ENCODE measurements at regions not wholly inside any gene's neighbourhood (a gene's known extent, or its start where the extent isn't known, plus 50 kb on each side); places are given as distances from the start of the nearest gene placed in this dataset.

DNA sequence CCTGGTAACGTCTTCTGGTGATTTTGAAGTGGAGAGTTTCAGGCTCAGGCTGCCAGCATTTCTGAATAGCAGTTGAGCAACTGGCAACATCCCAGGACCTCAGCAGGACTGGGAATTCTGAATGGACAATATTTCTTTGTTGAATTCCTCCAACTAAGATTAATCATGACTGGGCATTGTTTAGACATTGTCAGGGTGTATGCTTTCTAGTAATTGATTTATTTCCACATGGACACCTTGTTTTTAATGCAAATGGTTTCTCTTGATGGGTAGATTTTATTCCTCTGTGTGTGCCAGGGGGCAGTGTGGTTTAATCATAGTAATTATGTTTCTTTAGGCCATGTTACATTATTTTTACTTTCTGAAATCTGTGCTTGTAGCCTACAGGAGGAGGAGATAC is 1004.7 kb upstream of the LCORL start:
- no peak overlapping the region for H3K27ac ChIP-seq (ENCODE audit: low read depth in 2 of 2, low read length in 1 of 2)
- 25% methylated on average over 1 of the region's 1 CpG for WGBS (ENCODE audit: low lambda C conversion rate)
- no peaks in the 10 kb centered on the region for H3K79me2 ChIP-seq (ENCODE audit: insufficient read depth)
- H3K9me3 ChIP-seq, result no peaks in the 10 kb centered on the region
- H3F3A ChIP-seq (replicated peaks; ENCODE audit: insufficient read depth), result no peaks in the 10 kb centered on the region
- DNase-seq, result no peak
- no peaks in the 10 kb centered on the region for H4K20me1 ChIP-seq (ENCODE audit: insufficient read depth)
- H3K9me2 ChIP-seq, result no peaks in the 10 kb centered on the region
- no peak overlapping the region for H3K9ac ChIP-seq
- ChIA-PET POLR2A (no interaction called here), CTCF (no interaction called here)
- H3K27me3 ChIP-seq (ENCODE audit: insufficient read depth), result no peaks in the 10 kb centered on the region
- H3K4me3 ChIP-seq (ENCODE audit: low read depth in 2 of 2, low read length in 1 of 2), result no peak overlapping the region
- no peaks in the 10 kb centered on the region; a peak in 1 of 4 replicates for H3K4me1 ChIP-seq (ENCODE audit: control insufficient read depth in 1 of 2, insufficient read depth in 2 of 2, low read depth in 1 of 2, low read length in 1 of 2)
- TF ChIP-seq, protein P1, sequence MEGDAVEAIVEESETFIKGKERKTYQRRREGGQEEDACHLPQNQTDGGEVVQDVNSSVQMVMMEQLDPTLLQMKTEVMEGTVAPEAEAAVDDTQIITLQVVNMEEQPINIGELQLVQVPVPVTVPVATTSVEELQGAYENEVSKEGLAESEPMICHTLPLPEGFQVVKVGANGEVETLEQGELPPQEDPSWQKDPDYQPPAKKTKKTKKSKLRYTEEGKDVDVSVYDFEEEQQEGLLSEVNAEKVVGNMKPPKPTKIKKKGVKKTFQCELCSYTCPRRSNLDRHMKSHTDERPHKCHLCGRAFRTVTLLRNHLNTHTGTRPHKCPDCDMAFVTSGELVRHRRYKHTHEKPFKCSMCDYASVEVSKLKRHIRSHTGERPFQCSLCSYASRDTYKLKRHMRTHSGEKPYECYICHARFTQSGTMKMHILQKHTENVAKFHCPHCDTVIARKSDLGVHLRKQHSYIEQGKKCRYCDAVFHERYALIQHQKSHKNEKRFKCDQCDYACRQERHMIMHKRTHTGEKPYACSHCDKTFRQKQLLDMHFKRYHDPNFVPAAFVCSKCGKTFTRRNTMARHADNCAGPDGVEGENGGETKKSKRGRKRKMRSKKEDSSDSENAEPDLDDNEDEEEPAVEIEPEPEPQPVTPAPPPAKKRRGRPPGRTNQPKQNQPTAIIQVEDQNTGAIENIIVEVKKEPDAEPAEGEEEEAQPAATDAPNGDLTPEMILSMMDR (IDR thresholded peaks at IDR 0.05), result peak; percentile 33
- TF ChIP-seq CHD2 (IDR thresholded peaks at IDR 0.05; ENCODE audit: low read length, partially characterized antibody), result no peak
- no peak overlapping the region for H3K4me2 ChIP-seq
- no peak overlapping the region for H2AFZ ChIP-seq (ENCODE audit: low read depth)
- H3K36me3 ChIP-seq (replicated peaks in 1 of 2; ENCODE audit: control insufficient read depth in 1 of 2, insufficient read depth in 2 of 2, low read length in 1 of 2), result no peaks in the 10 kb centered on the region

DNA sequence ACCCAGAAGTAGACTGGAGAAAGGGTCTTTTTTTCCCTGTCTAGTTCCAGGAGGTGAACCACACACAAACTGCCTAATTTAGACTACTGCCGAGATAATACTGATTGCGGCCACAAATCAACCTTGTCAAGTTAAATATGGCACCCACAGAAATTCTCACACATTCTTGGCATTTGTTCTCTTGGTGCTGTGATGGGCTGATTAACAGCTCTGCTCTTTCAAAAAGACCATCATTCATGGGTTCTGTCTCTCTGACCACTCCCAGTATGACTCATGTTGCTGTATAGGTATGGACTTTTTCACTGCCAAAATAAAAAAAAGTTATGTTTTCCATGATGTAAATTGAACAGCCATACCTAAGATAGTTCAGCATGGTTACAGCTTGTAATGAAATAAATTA is 1003.5 kb upstream of the LCORL start:
- Histone ChIP-seq H3K4me2 (no peak overlapping the region), H4K20me1 (ENCODE audit: insufficient read depth) (no peaks in the 10 kb centered on the region), H3K9ac (no peak overlapping the region), H3K9me3 (no peaks in the 10 kb centered on the region), H3K27ac (ENCODE audit: low read depth in 2 of 2, low read length in 1 of 2) (no peak overlapping the region), H3K36me3 (replicated peaks in 1 of 2; ENCODE audit: control insufficient read depth in 1 of 2, insufficient read depth in 2 of 2, low read length in 1 of 2) (no peaks in the 10 kb centered on the region), H3K4me3 (ENCODE audit: low read depth in 2 of 2, low read length in 1 of 2) (no peak overlapping the region), H3K9me2 (no peaks in the 10 kb centered on the region), H2AFZ (ENCODE audit: low read depth) (no peak overlapping the region), H3K27me3 (ENCODE audit: insufficient read depth) (no peaks in the 10 kb centered on the region), H3K79me2 (ENCODE audit: insufficient read depth) (no peaks in the 10 kb centered on the region), H3F3A (replicated peaks; ENCODE audit: insufficient read depth) (no peaks in the 10 kb centered on the region), H3K4me1 (ENCODE audit: control insufficient read depth in 1 of 2, insufficient read depth in 2 of 2, low read depth in 1 of 2, low read length in 1 of 2) (no peaks in the 10 kb centered on the region)
- ChIA-PET CTCF (interaction anchor here (1.5 kb wide), 1 partner anchor 22 kb away, joined by 4 read pairs; no protein-coding TSS in a partner anchor), POLR2A (no interaction called here)
- DNase-seq, result no peak
- TF ChIP-seq FOXM1 (IDR thresholded peaks at IDR 0.05; ENCODE audit: low read depth) (no peak), TEAD4 (IDR thresholded peaks at IDR 0.05; ENCODE audit: borderline replicate concordance, insufficient read depth) (no peak), MEF2A (IDR thresholded peaks at IDR 0.05; ENCODE audit: borderline replicate concordance, low read depth) (no peak), SIN3A (IDR thresholded peaks at IDR 0.05; ENCODE audit: borderline replicate concordance, low read depth, low read length) (no peak)
- TF ChIP-seq, protein P1 (IDR thresholded peaks at IDR 0.05), result no peak
- WGBS (ENCODE audit: low lambda C conversion rate), result 71% methylated on average over 2 of the region's 2 CpGs

DNA sequence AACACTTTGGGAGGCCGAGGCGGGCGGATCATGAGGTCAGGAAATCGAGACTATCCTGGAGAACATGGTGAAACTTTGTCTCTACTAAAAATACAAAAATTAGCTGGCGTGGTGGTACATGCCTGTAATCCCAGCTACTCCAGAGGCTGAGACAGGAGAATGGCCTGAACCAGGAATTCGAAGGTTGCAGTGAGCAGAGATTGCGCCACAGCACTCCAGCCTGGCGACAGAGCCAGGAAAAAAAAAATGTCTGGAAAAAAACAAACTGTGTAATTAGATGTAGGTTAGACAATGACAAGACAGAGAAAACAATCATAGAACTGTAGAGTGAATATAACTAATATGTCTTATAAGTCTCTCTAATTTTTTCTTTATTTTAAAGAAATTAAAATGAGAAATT is 1002.5 kb upstream of the LCORL start:
- DNase-seq, result no peak
- Histone ChIP-seq H3K79me2 (ENCODE audit: insufficient read depth) (no peaks in the 10 kb centered on the region), H2AFZ (ENCODE audit: low read depth) (no peak overlapping the region), H3F3A (replicated peaks; ENCODE audit: insufficient read depth) (no peaks in the 10 kb centered on the region), H4K20me1 (ENCODE audit: insufficient read depth) (no peaks in the 10 kb centered on the region), H3K27me3 (ENCODE audit: insufficient read depth) (no peaks in the 10 kb centered on the region), H3K4me3 (ENCODE audit: low read depth in 2 of 2, low read length in 1 of 2) (no peak overlapping the region), H3K27ac (ENCODE audit: low read depth in 2 of 2, low read length in 1 of 2) (no peak overlapping the region), H3K4me1 (ENCODE audit: control insufficient read depth in 1 of 2, insufficient read depth in 2 of 2, low read depth in 1 of 2, low read length in 1 of 2) (no peaks in the 10 kb centered on the region), H3K36me3 (replicated peaks in 1 of 2; ENCODE audit: control insufficient read depth in 1 of 2, insufficient read depth in 2 of 2, low read length in 1 of 2) (no peaks in the 10 kb centered on the region), H3K9me3 (no peaks in the 10 kb centered on the region), H3K9me2 (no peaks in the 10 kb centered on the region), H3K9ac (no peak overlapping the region), H3K4me2 (no peak overlapping the region)
- WGBS (ENCODE audit: low lambda C conversion rate), result 44% methylated on average over 8 of the region's 8 CpGs
- ChIA-PET CTCF (no interaction called here), POLR2A (no interaction called here)
- no peak for TF ChIP-seq FOXJ3 (CRISPR knock-in tag; IDR thresholded peaks at IDR 0.05)
- no peak for TF ChIP-seq TAF1 (IDR thresholded peaks at IDR 0.05; ENCODE audit: borderline replicate concordance, low read depth, low read length)
- TF ChIP-seq GATA2 (CRISPR knock-in tag; IDR thresholded peaks at IDR 0.05), result no peak
- no peak for TF ChIP-seq RAD21 (IDR thresholded peaks at IDR 0.05; ENCODE audit: low read length)
- no peak for TF ChIP-seq CHD2 (IDR thresholded peaks at IDR 0.05; ENCODE audit: low read length, partially characterized antibody)
- TF ChIP-seq GABPA (IDR thresholded peaks at IDR 0.05; ENCODE audit: low read depth), result no peak
- no peak for TF ChIP-seq FOSL2 (IDR thresholded peaks at IDR 0.05; ENCODE audit: borderline replicate concordance, low read depth)
- TF ChIP-seq RXRA (IDR thresholded peaks at IDR 0.05; ENCODE audit: borderline replicate concordance, low read depth), result no peak
- TF ChIP-seq, protein P2, sequence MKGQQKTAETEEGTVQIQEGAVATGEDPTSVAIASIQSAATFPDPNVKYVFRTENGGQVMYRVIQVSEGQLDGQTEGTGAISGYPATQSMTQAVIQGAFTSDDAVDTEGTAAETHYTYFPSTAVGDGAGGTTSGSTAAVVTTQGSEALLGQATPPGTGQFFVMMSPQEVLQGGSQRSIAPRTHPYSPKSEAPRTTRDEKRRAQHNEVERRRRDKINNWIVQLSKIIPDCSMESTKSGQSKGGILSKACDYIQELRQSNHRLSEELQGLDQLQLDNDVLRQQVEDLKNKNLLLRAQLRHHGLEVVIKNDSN (IDR thresholded peaks at IDR 0.05; ENCODE audit: borderline replicate concordance, low read depth), result no peak
- TF ChIP-seq SIN3A (IDR thresholded peaks at IDR 0.05; ENCODE audit: borderline replicate concordance, low read depth, low read length), result no peak
- no peak for TF ChIP-seq MEF2A (IDR thresholded peaks at IDR 0.05; ENCODE audit: borderline replicate concordance, low read depth)
- TF ChIP-seq EP300 (IDR thresholded peaks at IDR 0.05; ENCODE audit: borderline replicate concordance in 1 of 2, low read depth in 1 of 2, low read length in 1 of 2), result no peak
- no peak for TF ChIP-seq EZH2phosphoT487 (IDR thresholded peaks at IDR 0.05; ENCODE audit: borderline replicate concordance, low read depth)
- no peak for TF ChIP-seq JUND (IDR thresholded peaks at IDR 0.05)

Measured in SK-N-SH (cell line).